Heart left ventricle (tissue), 16 donors: ENCODE measurements at regions not wholly inside any gene's neighbourhood (a gene's known extent, or its start where the extent isn't known, plus 50 kb on each side); places are given as distances from the start of the nearest gene placed in this dataset.

ENCODE experiments used
- ATAC-seq, 4 donors: fragments of 200-7000 bp; cut with Tn5 transposase; one replicate each; pipeline ENCODE4 v1.9.1; 2020 to 2022; ENCODE audit warnings: moderate library complexity in 4 of 4, mild to moderate bottlenecking in 3 of 4, moderate number of reproducible peaks in 1 of 4
- DNase-seq, 5 donors: peaks; one replicate each; pipeline ENCODE4 v3.0.0-alpha.2; 2020
- H3K27ac ChIP-seq, 12 donors: fragments of 200-600 bp; sonication (generic) in 4 of 12; one replicate each; pipeline versions ENCODE4 v1.5.0 to v1.8.0; 2016 to 2022; ENCODE audit warnings: mild to moderate bottlenecking in 2 of 12
- H3K27me3 ChIP-seq, 9 donors: fragments of 200-600 bp; sonication (generic) in 2 of 9; one replicate each; pipeline versions ENCODE4 v1.5.1 to v1.8.0; 2016 to 2022; ENCODE audit warnings: mild to moderate bottlenecking in 3 of 9
- H3K36me3 ChIP-seq, 9 donors: fragments of 200-600 bp; sonication (generic) in 2 of 9; one replicate each; pipeline versions ENCODE4 v1.5.0 to v1.8.0; 2018 to 2022; ENCODE audit warnings: mild to moderate bottlenecking in 2 of 9
- H3K4me1 ChIP-seq, 12 donors: fragments of 200-600 bp; sonication (generic) in 4 of 12; one replicate each; pipeline versions ENCODE4 v1.5.0 to v1.8.0; 2016 to 2022; ENCODE audit warnings: mild to moderate bottlenecking in 3 of 12
- H3K4me3 ChIP-seq, 12 donors: fragments of 200-600 bp; sonication (generic) in 4 of 12; one replicate each; pipeline versions ENCODE4 v1.5.0 to v1.8.0; 2017 to 2022; ENCODE audit warnings: mild to moderate bottlenecking in 9 of 12, moderate library complexity in 4 of 12
- H3K9me3 ChIP-seq, 12 donors: fragments of 200-600 bp; sonication (generic) in 4 of 12; one replicate each; pipeline versions ENCODE4 v1.5.0 to v1.8.0; 2016 to 2022; ENCODE audit warnings: mild to moderate bottlenecking in 1 of 12
- CTCF ChIP-seq, 12 donors: fragments of 200-600 bp; sonication (generic) in 4 of 12; IDR thresholded peaks; one replicate each; pipeline versions ENCODE4 v1.5.0 to v1.8.0; 2018 to 2022; ENCODE audit warnings: antibody characterized with exemption in 12 of 12, mild to moderate bottlenecking in 5 of 12
- POLR2A ChIP-seq, 2 donors: fragments of 450-650 bp; IDR thresholded peaks; one replicate each; pipeline ENCODE4 v1.6.1; 2017; ENCODE audit warnings: antibody characterized with exemption in 2 of 2, mild to moderate bottlenecking in 2 of 2, moderate library complexity in 2 of 2
- WGBS, 4 donors: extraction: QIAGEN DNeasy Blood & Tissue Kit in 2 of 4; methylation state at CpG; one replicate each; pipeline versions ENCODE4 v1.1.5 to v1.1.7; 2013 to 2018; 5-methylcytosine and 5-hydroxymethylcytosine counted together
- intact Hi-C, 10 donors: fragments of 100-400 bp; cut with DNase I; formaldehyde crosslinking; loops; one replicate each; pipeline versions ENCODE4 v1.11.1 to v1.14.2; 2022
- donor health status: ischemic (EF 13 %, LVEDD 7.1; RV severe dilation, severe dysfunction).
- donor health status: healthy with polysubstance abuse.
- donor health status: DM: no; HTN: yes; CAD: no.
- donor health status: DM: no; HTN: no; CAD: no.
- donor health status: ischemic (EF 25% LVEDD 6.9; RV normal size, moderate dysfunction).
- donor health status: ischemic (EF 25% LVEDD 5.7; RV mildly dilated, moderate dysfunction).
- donor health status: healthy.
- donor health status: DM: yes; HTN: yes; CAD: no.
- donor health status: ischemic (EF 35%, LVEDD 5.7; RV mildly dilated, moderate dysfunction).
- donor health status: nonischemic (EF 11% LVEDD 7.7; RV severe dilation, severe dysfunction).
- donor health status: DM: yes; HTN: yes; CAD: no.
- donor health status: PGD.
- donor health status: ischemic (EF 29% LVEDD 5.4; RV normal size, mild dysfunction).
- donor health status: nonischemic (EF 23%, LVEDD 6.1; RV moderate dilation, normal function).

- Histone ChIP-seq H3K9me3 (peaks cover 0 to 27% (median 10%) of the 10 kb centered on the region in 12 donors), H3K27me3 (peaks cover 0 to 9% (median 0%) of the 10 kb centered on the region in 9 donors), H3K4me1 (no peaks in the 10 kb centered on the region), H3K4me3 (no peak overlapping the region), H3K27ac (no peak overlapping the region), H3K36me3 (no peaks in the 10 kb centered on the region)
- TF ChIP-seq POLR2A (IDR thresholded peaks at IDR 0.05) (no peak), CTCF (IDR thresholded peaks at IDR 0.05) (no peak)
- peak in 2 of 5 donors; percentile 11 to 42 for DNase-seq
- intact Hi-C loops, result no loop called here
- no peak for ATAC-seq
- 55 to 79% (median 75%) methylated on average over 5 to 7 of the region's 7 CpGs for WGBS, 4 donors
These were observed 77.5 kb upstream of the ACTRT2 start for GRCh38 chr1:2943686-2944260.

GRCh38 chr1:2944705-2945104 is 76.6 kb upstream of the ACTRT2 start:
- H3K4me1 ChIP-seq, result no peaks in the 10 kb centered on the region
- H3K27ac ChIP-seq, result no peak overlapping the region
- intact Hi-C loops, result no loop called here
- peaks cover 0 to 23% (median 10%) of the 10 kb centered on the region in 12 donors for H3K9me3 ChIP-seq
- H3K4me3 ChIP-seq, result no peak overlapping the region
- TF ChIP-seq CTCF (IDR thresholded peaks at IDR 0.05), result no peak
- no peaks in the 10 kb centered on the region for H3K36me3 ChIP-seq
- DNase-seq (no peak), ATAC-seq (no peak)
- WGBS, 4 donors, result 63 to 76% (median 67%) methylated on average over 4 of the region's 4 CpGs
- peaks cover 0 to 12% (median 0%) of the 10 kb centered on the region in 9 donors for H3K27me3 ChIP-seq

- Histone ChIP-seq H3K27me3 (peaks cover 0 to 12% (median 0%) of the 10 kb centered on the region in 9 donors), H3K4me3 (no peak overlapping the region), H3K9me3 (peaks cover 0 to 12% (median 7%) of the 10 kb centered on the region in 12 donors), H3K4me1 (no peaks in the 10 kb centered on the region), H3K36me3 (no peaks in the 10 kb centered on the region), H3K27ac (no peak overlapping the region)
- intact Hi-C loops, result no loop called here
- TF ChIP-seq POLR2A (IDR thresholded peaks at IDR 0.05), result no peak
- no peak for TF ChIP-seq CTCF (IDR thresholded peaks at IDR 0.05)
- DNase-seq (peak in 2 of 5 donors; percentile 20 to 21), ATAC-seq (no peak)
- WGBS, 4 donors, result 78 to 85% (median 84%) methylated on average over 8 to 13 of the region's 13 CpGs
These were observed 75.4 kb upstream of the ACTRT2 start for GRCh38 chr1:2945821-2946231.

GRCh38 chr1:2946291-2946690 is 75.0 kb upstream of the ACTRT2 start:
- TF ChIP-seq CTCF (IDR thresholded peaks at IDR 0.05) (no peak), POLR2A (IDR thresholded peaks at IDR 0.05) (no peak)
- no peaks in the 10 kb centered on the region for H3K4me1 ChIP-seq
- intact Hi-C loops, result no loop called here

More at GRCh38 chr1:2946291-2946690, 75.0 kb upstream of the ACTRT2 start:
- ATAC-seq (no peak), DNase-seq (peak in 2 of 5 donors; percentile 17 to 35)
- 60 to 74% (median 71%) methylated on average over 13 to 16 of the region's 16 CpGs for WGBS, 4 donors
- peaks cover 0 to 7% (median 2%) of the 10 kb centered on the region in 12 donors for H3K9me3 ChIP-seq
- no peak overlapping the region for H3K27ac ChIP-seq
- peaks cover 0 to 12% (median 0%) of the 10 kb centered on the region in 9 donors for H3K27me3 ChIP-seq
- H3K4me3 ChIP-seq, result no peak overlapping the region
- no peaks in the 10 kb centered on the region for H3K36me3 ChIP-seq
